ENCODE measurements at regions not wholly inside any gene's neighbourhood (a gene's known extent, or its start where the extent isn't known, plus 50 kb on each side); places are given as distances from the start of the nearest gene placed in this dataset.

- TF ChIP-seq POLR2A (IDR thresholded peaks at IDR 0.05; ENCODE audit: low read length) (no peak), GATA1 (IDR thresholded peaks at IDR 0.05; ENCODE audit: low read depth, low read length) (no peak)
Measured at GRCh38 chr18:46252759-46253158, 148.6 kb downstream of the HAUS1 start.

Data from erythroblast (primary cell).